GM21528 (cell line): ENCODE measurements at regions not wholly inside any gene's neighbourhood (a gene's known extent, or its start where the extent isn't known, plus 50 kb on each side); places are given as distances from the start of the nearest gene placed in this dataset.

Experiments
- ATAC-seq: cut with Tn5 transposase; IDR thresholded peaks from one replicate; pipeline ENCODE4 v1.9.1; 2021; ENCODE audit warnings: mild to moderate bottlenecking, moderate library complexity; ENCODE audit not compliant: unreplicated experiment, low FRiP score

GRCh38 chr2:5950736-5951135, 258.6 kb downstream of the SOX11 start:
- no peak for ATAC-seq

- no peak for ATAC-seq
These were observed 259.3 kb downstream of the SOX11 start for GRCh38 chr2:5951471-5951870.

DNA sequence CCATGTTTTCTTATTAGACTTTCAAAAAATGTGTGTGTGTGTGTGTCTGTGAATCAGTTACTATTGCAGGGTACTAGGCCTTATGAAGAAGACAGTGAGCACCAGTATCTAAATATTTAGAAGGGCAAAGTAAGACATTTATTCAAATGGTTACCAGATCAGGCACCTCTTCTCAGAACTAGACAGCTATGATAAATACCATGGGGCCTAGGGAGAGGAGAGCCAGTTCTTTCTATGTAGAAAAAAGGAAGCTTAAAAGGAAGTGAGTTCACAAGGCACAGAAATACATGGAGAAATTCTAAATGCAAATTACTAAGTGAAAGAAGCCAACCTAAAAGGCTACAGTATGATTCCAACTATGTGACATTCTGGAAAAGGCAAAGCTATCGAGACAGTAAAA, 261.3 kb downstream of the SOX11 start:
- no peak for ATAC-seq

GRCh38 chr2:5954509-5954908, 262.3 kb downstream of the SOX11 start:
- ATAC-seq, result no peak

DNA sequence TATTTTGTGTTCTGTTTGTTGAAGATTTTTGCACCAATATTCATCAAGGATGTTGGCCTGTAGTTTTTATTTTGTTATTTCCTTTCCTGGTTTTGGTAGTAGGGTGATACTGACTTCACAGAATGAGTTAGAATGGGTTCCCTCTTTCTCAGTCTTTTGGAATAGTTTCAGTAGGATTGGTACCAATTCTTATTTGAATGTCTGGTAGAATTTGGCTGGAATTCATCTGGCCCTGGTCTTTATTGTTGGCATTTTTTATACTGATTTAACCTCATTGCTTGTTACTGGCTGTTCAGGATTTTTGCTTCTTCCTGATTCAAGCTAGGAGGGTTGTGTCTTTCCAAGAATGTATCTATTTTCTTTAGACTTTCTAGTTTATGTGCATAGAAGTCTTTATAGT, 263.7 kb downstream of the SOX11 start:
- no peak for ATAC-seq

- ATAC-seq, result no peak
These were observed 267.9 kb downstream of the SOX11 start for GRCh38 chr2:5959836-5960820.

- no peak for ATAC-seq
These were observed 275.3 kb downstream of the SOX11 start for GRCh38 chr2:5967506-5967905.

GRCh38 chr2:5969303-5969702, 277.1 kb downstream of the SOX11 start:
- ATAC-seq, result no peak

GRCh38 chr2:5970347-5970746, 278.2 kb downstream of the SOX11 start:
- ATAC-seq, result no peak

GRCh38 chr2:5974477-5974876, 282.3 kb downstream of the SOX11 start:
- no peak for ATAC-seq

DNA sequence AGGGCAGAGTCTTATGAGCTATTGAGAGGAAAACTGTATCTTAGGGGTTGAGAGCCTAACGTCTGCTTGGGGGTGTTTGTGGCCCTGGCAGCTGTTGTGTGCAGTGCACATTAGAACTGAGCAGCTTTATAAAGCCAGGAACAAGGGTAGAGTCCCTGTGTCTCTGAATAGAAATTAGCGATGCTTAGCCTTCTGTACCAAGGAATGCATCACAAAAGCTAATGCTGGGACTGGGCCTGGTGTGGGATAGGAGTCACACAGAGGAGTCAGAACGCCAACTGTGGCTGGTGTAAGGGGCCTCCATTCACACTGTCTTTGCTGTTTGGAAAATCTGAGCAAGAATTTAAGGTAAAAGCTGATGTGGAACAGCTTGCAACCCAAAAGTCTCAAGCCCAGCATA, 283.2 kb downstream of the SOX11 start:
- no peak for ATAC-seq

- no peak for ATAC-seq
These were observed 284.4 kb downstream of the SOX11 start for GRCh38 chr2:5976531-5977065.

- ATAC-seq, result no peak
These were observed 285.3 kb downstream of the SOX11 start for GRCh38 chr2:5977477-5977876.

GRCh38 chr2:5978131-5978751, 286.1 kb downstream of the SOX11 start:
- ATAC-seq, result no peak

DNA sequence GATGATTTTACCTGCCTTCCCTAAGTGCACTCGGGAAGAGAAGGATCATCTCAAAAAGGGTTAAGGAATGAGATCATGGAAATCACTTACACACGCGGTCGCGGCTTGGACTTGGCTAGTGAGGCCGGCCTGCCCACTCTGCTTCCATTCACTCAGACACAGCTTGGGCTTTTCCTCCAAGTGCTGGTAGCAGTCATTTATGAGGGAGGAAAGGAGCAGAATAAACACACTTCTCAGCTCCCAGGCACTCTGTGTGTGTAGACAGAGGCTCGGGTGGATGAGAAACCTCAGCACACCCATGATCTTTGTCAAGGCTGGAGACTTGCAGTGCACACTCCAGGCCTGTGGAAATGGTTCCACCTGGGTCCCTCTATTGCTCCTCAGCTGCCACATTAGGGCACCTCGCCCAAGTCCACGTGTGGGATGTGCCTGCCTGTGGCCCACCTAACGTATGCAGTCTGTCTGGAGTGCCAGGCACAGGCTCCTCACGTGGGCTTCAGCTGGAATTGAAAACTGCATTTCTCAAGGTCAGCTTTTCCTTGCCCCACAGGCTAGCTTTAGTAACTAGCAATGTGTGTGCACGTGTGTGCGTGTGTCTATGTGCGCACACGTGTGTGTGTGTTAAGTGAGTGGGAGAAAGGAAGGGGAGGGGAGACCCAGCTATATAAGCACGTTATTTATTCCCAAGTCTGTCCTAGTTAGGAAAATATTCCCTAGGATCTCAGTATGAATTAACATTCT, 288.4 kb downstream of the SOX11 start:
- no peak for ATAC-seq

DNA sequence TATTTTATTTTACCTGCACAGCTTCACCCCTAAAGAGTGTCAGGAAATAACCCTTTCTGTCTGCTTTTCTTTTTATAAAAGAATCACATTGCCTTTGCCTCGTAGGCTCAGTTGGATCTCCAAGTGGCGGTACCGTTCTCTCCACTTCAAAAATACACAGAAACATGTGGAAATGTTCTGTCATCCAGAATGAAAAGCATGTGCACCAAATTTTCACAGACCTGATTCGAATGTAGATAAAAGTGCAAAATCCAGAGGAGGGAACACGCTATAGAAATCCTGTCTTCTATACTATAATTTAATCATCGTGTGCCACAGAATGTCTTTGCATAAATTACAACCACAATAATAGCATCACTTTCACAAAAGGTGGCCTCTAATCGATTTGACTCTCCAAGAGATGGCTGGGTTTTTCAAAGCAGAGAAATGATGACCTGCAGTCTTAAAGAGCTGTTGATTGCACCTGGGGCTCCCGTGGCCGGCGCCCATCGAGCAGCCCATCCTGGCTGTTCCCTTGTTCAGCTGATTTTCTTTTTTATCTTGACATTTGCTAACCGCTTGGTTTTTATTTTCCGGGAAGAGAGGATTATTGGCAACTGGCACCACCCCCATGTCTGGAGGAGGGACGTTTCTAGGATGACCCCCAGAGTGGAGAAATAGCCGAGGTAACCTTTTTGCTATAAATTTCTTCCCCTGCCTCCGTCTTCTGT, 290.2 kb downstream of the SOX11 start:
- ATAC-seq, result no peak

DNA sequence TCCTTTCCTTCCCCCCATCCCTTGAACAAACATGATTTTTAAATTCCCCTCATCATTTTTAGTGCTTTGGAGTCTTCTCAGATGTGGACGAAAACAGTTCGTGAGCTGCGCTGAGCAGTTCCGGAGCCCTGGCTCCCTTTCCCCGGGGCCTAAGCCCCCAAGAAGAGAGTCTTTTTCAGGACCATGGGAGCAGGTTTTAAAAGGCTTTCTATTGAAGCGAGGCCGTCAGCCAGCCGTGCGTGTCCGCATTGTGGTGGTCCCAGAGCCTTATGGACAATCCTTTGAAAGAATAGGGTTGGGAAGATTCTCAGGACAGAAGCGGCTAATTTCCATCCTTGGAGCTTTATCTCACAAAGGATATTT, 290.7 kb downstream of the SOX11 start:
- ATAC-seq, result no peak

- ATAC-seq, result no peak
These were observed 291.5 kb downstream of the SOX11 start for GRCh38 chr2:5983511-5984272.

GRCh38 chr2:5984273-5984655, 292.1 kb downstream of the SOX11 start:
- ATAC-seq, result no peak

- no peak for ATAC-seq
These were observed 292.8 kb downstream of the SOX11 start for GRCh38 chr2:5984946-5985345.
